Choroid plexus epithelial cell (primary cell): ENCODE measurements at regions not wholly inside any gene's neighbourhood (a gene's known extent, or its start where the extent isn't known, plus 50 kb on each side); places are given as distances from the start of the nearest gene placed in this dataset.

ENCODE experiments used
- DNase-seq: peaks from one replicate; pipeline ENCODE4 v3.0.0-alpha.2; 2010; ENCODE audit warnings: low read depth
- H3K4me3 ChIP-seq: 2 replicates; pipeline ENCODE4 v1.5.1; 2011; ENCODE audit warnings: low read depth, mild to moderate bottlenecking, control low read depth, low read length, moderate library complexity
- CTCF ChIP-seq: conservative IDR thresholded peaks from 2 replicates; pipeline ENCODE4 v1.5.1; 2011; ENCODE audit warnings: low read depth, mild to moderate bottlenecking, control low read depth, inconsistent platforms, low read length, moderate library complexity

GRCh38 chr6:14470101-14470500 is 352.5 kb downstream of the CD83 start:
- DNase-seq, result no peak
- no peak overlapping the region for H3K4me3 ChIP-seq
- TF ChIP-seq CTCF, result no peak

GRCh38 chr6:14470671-14471070 is 353.1 kb downstream of the CD83 start:
- no peak overlapping the region for H3K4me3 ChIP-seq
- TF ChIP-seq CTCF, result no peak
- no peak for DNase-seq

GRCh38 chr6:14472255-14472985 is 354.8 kb downstream of the CD83 start:
- no peak for TF ChIP-seq CTCF
- H3K4me3 ChIP-seq, result no peak overlapping the region
- DNase-seq, result no peak

DNA sequence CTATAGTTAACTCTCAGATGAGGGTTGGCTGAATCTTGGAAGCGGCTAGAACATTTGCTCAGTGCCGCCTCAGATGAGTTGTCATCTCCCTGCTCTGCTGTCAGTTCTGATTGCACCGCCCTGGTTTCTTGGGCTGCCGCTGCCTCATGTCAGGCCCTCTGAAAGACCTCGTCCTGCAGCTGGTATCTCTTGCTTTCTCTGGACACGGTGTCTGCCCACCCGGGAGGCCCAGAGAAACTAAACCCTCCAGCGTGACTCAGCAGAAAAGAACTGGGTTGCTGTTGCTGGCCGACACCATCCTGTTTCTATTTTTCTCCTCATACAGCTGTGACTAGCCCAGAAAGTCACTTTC is 355.4 kb downstream of the CD83 start:
- H3K4me3 ChIP-seq, result no peak overlapping the region
- no peak for TF ChIP-seq CTCF
- peak; percentile 17 for DNase-seq

DNA sequence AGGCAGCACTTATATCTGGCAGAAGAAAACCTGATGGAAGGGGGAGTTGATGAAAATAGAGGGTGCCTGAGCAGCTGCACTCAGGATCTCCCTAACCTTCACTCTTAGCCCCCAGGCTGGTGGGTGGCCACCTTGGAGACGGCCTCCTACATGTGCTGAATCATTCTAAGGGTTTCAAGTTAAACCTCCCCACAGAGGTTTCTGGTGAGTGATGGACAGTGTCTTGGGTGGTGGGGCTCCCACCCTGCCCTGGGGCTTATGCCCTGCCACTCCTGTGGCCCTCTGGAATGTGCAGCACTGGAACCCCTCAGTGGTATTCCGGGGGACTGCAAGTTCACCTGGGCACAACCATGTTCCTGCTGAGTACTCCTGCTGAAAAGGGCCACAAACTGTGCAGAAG is 357.2 kb downstream of the CD83 start:
- DNase-seq, result no peak
- H3K4me3 ChIP-seq, result no peak overlapping the region
- no peak for TF ChIP-seq CTCF

DNA sequence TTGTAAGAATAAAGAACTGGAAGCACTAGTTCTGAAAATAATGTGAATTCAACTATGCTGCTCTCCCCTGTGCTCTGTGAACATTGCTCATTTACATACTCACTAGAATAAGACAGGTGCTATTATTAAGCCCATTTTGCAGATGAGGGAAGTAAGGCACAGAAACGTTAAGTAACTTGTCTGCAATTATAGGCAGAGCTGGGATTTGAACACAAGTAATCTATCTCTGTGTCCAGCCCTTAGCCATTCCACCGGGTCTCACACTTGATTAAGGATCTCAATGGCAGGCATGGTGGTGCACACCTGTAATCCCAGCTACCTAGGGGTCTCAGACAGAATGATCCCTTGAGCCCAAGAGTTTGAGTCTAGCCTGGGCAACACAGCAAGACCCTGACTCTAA is 357.7 kb downstream of the CD83 start:
- no peak for TF ChIP-seq CTCF
- no peak overlapping the region for H3K4me3 ChIP-seq
- no peak for DNase-seq

DNA sequence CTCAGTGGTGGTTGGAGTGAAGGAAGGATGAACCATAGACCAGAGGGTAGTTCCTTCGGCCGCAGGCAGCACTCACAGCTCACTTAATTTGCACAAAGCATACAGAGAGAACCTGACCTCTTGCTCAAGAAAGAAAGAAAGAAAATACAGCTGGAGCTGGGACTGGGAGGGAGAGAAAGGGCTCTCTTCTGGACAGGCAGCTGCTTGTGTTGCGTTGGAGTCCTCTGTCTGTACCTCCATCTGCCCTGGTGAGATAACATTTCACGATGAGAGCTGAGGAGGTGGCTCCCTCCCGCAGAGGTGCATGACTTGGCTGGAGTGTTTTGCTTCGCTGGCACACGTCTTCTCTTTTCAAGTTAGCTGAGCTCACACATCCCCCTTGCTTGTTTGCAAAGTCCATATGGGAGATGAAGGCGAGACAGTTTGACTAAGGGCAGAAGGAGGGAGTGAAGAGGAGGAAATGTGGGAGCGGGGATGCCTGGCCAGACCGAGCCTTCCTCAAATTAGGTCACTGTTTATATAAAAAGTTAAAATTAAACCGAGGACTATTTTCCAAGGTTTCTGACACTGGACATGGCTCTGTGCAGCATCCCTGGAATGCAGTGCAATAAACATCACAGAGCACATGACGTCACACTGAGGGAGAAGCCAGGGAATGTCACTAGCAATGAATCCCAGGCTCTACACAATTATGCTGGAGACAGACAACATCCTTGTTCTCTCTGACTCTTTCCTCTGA is 359.4 kb downstream of the CD83 start:
- peak; percentile 89 for DNase-seq
- TF ChIP-seq CTCF, result peak; percentile 2
- peak overlapping the region; percentile 19 for H3K4me3 ChIP-seq
